ENCODE measurements at regions not wholly inside any gene's neighbourhood (a gene's known extent, or its start where the extent isn't known, plus 50 kb on each side); places are given as distances from the start of the nearest gene placed in this dataset.

DNA sequence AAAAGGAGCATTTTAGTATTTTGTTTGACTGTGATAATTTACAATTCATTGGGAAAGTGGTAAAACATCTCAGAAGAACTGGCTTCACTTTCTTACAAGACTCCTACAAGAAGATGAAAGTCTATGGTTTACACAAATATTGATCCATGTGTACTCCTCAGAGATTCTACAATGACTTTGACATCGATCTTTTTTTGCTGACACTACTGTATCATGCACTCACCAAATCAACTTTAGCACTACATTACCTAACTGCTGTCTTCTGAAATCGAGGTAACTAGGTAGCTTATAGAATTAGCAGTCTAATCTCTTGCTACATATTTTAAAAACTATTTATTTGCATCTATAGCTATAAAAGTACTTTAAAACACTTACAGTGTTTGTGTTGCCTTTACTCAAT, 757.6 kb downstream of the TBL1XR1 start:
- TF ChIP-seq CTCF (IDR thresholded peaks at IDR 0.05; ENCODE audit: insufficient read depth, low read depth, low read length) (no peak), EZH2 (IDR thresholded peaks at IDR 0.05; ENCODE audit: insufficient read depth, low read length) (no peak)

All from astrocyte (in vitro differentiated cells and primary cell).